Fibroblast of pulmonary artery (primary cell): ENCODE measurements at regions not wholly inside any gene's neighbourhood (a gene's known extent, or its start where the extent isn't known, plus 50 kb on each side); places are given as distances from the start of the nearest gene placed in this dataset.

Source experiments
- DNase-seq: peaks from one replicate; pipeline ENCODE4 v3.0.0-alpha.2; 2010; ENCODE audit warnings: low read depth
- H3K4me3 ChIP-seq: replicated peaks from 2 replicates; pipeline ENCODE4 v1.5.1; 2011; ENCODE audit warnings: low read depth, mild to moderate bottlenecking, control low read depth, low read length, moderate library complexity
- CTCF ChIP-seq: IDR thresholded peaks from 2 replicates; pipeline ENCODE4 v1.5.1; 2011; ENCODE audit warnings: mild to moderate bottlenecking, control low read depth, low read length, inconsistent platforms; ENCODE audit errors: missing control alignments

DNA sequence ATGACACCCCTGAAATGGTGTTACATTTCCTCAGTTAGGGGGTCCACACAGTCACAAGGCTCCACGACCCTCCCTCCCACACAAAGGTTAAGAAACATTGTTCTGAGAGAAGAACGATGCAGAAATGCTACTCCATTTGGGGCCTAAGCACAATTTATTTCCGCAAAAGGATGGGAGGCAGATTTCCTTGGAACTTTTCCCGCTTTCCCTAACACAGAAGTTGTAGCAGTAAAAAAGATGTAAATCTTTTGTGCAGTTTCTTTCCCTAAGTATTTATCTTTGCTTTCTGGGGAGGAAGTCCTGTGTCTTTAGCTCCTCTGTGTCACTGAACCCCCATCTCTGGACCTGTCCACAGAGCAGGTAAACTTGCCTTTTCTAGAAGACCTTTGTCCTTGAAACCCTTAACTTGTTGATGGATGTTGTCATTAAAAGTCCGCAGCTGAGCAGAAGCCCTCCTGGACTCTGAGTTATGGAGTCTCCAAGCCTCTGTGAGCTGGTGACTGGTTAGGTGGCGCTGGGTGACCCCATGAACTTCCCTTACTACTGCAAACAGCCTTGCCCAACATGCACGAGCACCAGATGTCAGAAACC, 67.2 kb upstream of the SHISA3 start:
- no peak overlapping the region for H3K4me3 ChIP-seq
- no peak for TF ChIP-seq CTCF
- DNase-seq = no peak

DNA sequence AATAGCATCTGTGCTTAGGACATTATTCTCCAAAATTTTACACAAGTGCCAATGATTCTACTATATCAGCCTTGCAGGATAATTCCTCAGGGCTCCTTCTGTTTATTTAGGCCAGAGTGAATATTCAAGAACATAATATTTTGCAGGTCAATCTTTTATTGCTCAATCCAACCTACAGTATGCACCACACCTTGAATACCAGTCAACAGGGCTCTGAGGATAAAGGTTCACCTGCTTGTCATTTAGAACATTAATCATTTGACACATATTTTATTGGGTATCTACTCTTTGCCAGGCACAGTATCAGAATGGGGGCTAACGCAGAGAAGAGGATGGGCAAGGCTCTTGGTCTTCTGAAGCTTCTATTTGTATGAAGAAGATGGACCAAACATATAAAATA, 66.2 kb upstream of the SHISA3 start:
- TF ChIP-seq CTCF = no peak
- no peak overlapping the region for H3K4me3 ChIP-seq
- DNase-seq = no peak

DNA sequence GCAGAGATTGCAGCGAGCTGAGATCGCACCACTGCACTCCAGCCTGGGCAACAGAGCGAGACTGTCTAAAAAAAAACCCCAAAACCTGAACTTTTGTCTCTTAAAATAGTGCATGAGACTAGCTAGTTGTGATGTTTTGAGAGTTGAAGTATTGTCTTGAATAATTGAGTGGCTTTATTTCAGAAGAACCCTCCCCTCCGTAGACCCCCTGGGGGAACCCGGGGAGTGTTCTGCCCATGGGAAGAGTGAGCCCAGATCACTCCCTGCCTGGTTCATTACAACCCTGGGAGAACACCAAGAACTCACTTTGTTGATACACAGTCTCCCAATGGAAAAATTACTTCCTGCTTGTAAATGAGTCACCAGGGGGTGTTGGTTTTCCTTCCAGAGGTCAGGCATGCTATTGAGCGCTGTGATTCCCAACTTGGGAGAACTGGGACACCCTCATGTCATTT, 65.3 kb upstream of the SHISA3 start:
- TF ChIP-seq CTCF = no peak
- H3K4me3 ChIP-seq = no peak overlapping the region
- DNase-seq = peak; percentile 69

GRCh38 chr4:42339935-42340406, 57.3 kb upstream of the SHISA3 start:
- no peak for TF ChIP-seq CTCF
- peak; percentile 90 for DNase-seq
- H3K4me3 ChIP-seq = peak overlapping the region; percentile 18

GRCh38 chr4:42341518-42342026, 55.7 kb upstream of the SHISA3 start:
- no peak for TF ChIP-seq CTCF
- DNase-seq = peak; percentile 69
- no peak overlapping the region for H3K4me3 ChIP-seq

GRCh38 chr4:42342459-42342858, 54.8 kb upstream of the SHISA3 start:
- no peak overlapping the region for H3K4me3 ChIP-seq
- no peak for TF ChIP-seq CTCF
- no peak for DNase-seq

DNA sequence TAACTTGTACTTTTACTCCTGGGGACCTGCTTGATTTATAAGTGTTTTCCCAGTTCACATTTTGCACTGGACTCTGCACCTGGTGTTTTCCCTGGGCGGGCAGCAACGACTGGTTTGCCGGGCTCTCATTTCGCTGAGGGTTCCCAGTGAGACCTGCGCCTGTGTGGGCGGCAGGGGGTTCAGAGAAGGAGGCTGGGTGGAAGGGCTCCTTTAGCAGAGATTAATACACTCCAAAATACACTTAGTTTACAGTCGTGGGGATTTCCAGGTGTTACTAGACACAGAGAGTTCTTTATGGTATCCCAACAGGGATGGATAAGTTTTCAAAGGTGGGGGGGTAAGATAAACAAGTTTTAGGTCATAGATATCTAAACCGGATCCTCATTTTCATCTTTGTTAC, 53.0 kb upstream of the SHISA3 start:
- no peak for TF ChIP-seq CTCF

More for the DNA sequence above, 53.0 kb upstream of the SHISA3 start:
- DNase-seq = no peak
- no peak overlapping the region for H3K4me3 ChIP-seq
